Naive thymus-derived CD4-positive, alpha-beta T cell (primary cell): ENCODE measurements at regions not wholly inside any gene's neighbourhood (a gene's known extent, or its start where the extent isn't known, plus 50 kb on each side); places are given as distances from the start of the nearest gene placed in this dataset.
A peak's percentile ranks its signal among the peaks of the same experiment; 100 is the strongest.

Source experiments
- ATAC-seq: fragments of 150-1000 bp; cut with Tn5 transposase; 2 replicates; pipeline ENCODE4 v1.10.0; 2021; ENCODE audit warnings: mild to moderate bottlenecking, moderate library complexity
- CTCF ChIA-PET: fragments of 350-600 bp; sonication (Branson Sonifier 250); formaldehyde crosslinking; loops from one replicate; lab custom pipeline; 2021; ENCODE audit warnings: antibody characterized with exemption; lab: Charles Lee
- POLR2A ChIA-PET: fragments of 350-600 bp; sonication (Branson Sonifier 250); formaldehyde crosslinking; loops from one replicate; lab custom pipeline; 2021; ENCODE audit warnings: antibody characterized with exemption, inconsistent platforms; lab: Charles Lee
- DNase-seq, 9 donors: peaks; one replicate each; pipeline versions ENCODE4 v3.0.0 to v3.0.0-alpha.2; 2020 to 2022; ENCODE audit warnings: mixed read lengths in 1 of 9
- H3K27ac ChIP-seq: one replicate; pipeline ENCODE4 v1.7.0; 2013; ENCODE audit warnings: mild to moderate bottlenecking, low read depth, low read length, moderate library complexity
- H3K27me3 ChIP-seq, 2 donors: one replicate each; pipeline ENCODE4 v1.7.0; 2013; ENCODE audit warnings: low read length in 2 of 2, mild to moderate bottlenecking in 2 of 2, moderate library complexity in 2 of 2; ENCODE audit not compliant: control insufficient read depth in 2 of 2, insufficient read depth in 2 of 2
- H3K36me3 ChIP-seq, 3 experiments: 1 replicate in 2 of 3; 2 replicates in 1 of 3; pipeline ENCODE4 v1.7.0; 2013; ENCODE audit warnings: low read length in 3 of 3, mild to moderate bottlenecking in 3 of 3, moderate library complexity in 1 of 3; ENCODE audit not compliant: insufficient read depth in 3 of 3, control insufficient read depth in 2 of 3
- H3K4me1 ChIP-seq, 2 donors: one replicate each; pipeline ENCODE4 v1.7.0; 2013; ENCODE audit warnings: low read length in 2 of 2, mild to moderate bottlenecking in 2 of 2, moderate library complexity in 1 of 2; ENCODE audit not compliant: control insufficient read depth in 2 of 2, insufficient read depth in 2 of 2
- H3K4me3 ChIP-seq: 2 replicates; pipeline ENCODE4 v1.7.0; 2013; ENCODE audit warnings: mild to moderate bottlenecking, low read length
- H3K9me3 ChIP-seq, 3 experiments: 1 replicate in 2 of 3; 2 replicates in 1 of 3; pipeline ENCODE4 v1.7.0; 2013; ENCODE audit warnings: low read length in 3 of 3; ENCODE audit not compliant: control insufficient read depth in 2 of 3
- H3K27ac Mint-ChIP-seq, 9 donors: one replicate each; pipeline ENCODE4 v1.8.0; 2020 to 2022; ENCODE audit warnings: mixed read lengths in 9 of 9, mild to moderate bottlenecking in 8 of 9, moderate library complexity in 5 of 9, inconsistent platforms in 2 of 9
- H3K27me3 Mint-ChIP-seq, 5 donors: one replicate each; pipeline ENCODE4 v1.8.0; 2021 to 2022; ENCODE audit warnings: mixed read lengths in 5 of 5, mild to moderate bottlenecking in 1 of 5
- H3K36me3 Mint-ChIP-seq, 5 donors: one replicate each; pipeline ENCODE4 v1.8.0; 2020 to 2022; ENCODE audit warnings: mixed read lengths in 5 of 5, mild to moderate bottlenecking in 3 of 5, inconsistent platforms in 1 of 5
- H3K4me1 Mint-ChIP-seq, 7 donors: one replicate each; pipeline ENCODE4 v1.8.0; 2020 to 2022; ENCODE audit warnings: mixed read lengths in 7 of 7, mild to moderate bottlenecking in 3 of 7, inconsistent platforms in 1 of 7
- H3K4me3 Mint-ChIP-seq, 10 donors: one replicate each; pipeline ENCODE4 v1.8.0; 2020 to 2022; ENCODE audit warnings: mild to moderate bottlenecking in 10 of 10, mixed read lengths in 10 of 10, moderate library complexity in 6 of 10, inconsistent platforms in 2 of 10
- H3K9me3 Mint-ChIP-seq, 11 donors: one replicate each; pipeline ENCODE4 v1.8.0; 2020 to 2022; ENCODE audit warnings: mixed read lengths in 11 of 11, mild to moderate bottlenecking in 4 of 11, inconsistent platforms in 1 of 11, moderate library complexity in 1 of 11
- intact Hi-C, 2 donors: fragments of 100-400 bp; cut with micrococcal nuclease; formaldehyde crosslinking; loops; one replicate each; pipeline ENCODE4 v1.15.1; 2023

DNA sequence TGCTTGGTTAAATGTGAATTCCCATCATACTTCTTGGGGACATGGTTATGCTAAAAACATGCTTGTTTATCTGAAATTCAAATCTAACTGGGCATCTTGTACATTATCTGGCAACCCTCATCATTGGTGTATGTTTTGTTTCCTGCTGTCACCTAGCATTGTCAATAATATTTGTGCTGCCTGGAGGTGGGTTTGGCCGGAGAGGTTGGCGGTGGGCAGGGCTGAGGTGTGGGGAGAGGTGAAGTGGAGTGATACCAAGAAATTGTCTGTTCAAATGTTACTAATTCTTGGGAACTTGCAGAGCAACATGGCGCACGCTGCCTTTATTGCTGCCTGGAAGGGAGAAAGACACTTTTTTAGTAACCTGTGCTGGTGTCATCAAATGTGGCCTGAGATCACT, 280.5 kb downstream of the VRK1 start:
- H3K9me3 Mint-ChIP-seq = peaks cover 0 to 6% (median 0%) of the 10 kb centered on the region in 11 donors
- intact Hi-C loops = no loop called here
- ChIA-PET POLR2A (no interaction called here), CTCF (no interaction called here)
- Histone ChIP-seq H3K4me3 (no peak overlapping the region), H3K36me3 (no peaks in the 10 kb centered on the region), H3K27me3 (no peaks in the 10 kb centered on the region), H3K27ac (no peak overlapping the region), H3K4me1 (peaks cover 8 to 9% of the 10 kb centered on the region in 2 donors), H3K9me3 (no peaks in the 10 kb centered on the region)
- no peaks in the 10 kb centered on the region for H3K36me3 Mint-ChIP-seq
- no peak overlapping the region for H3K4me3 Mint-ChIP-seq
- ATAC-seq (peak; percentile 22), DNase-seq (no peak)
- H3K4me1 Mint-ChIP-seq = peaks cover 5 to 22% (median 12%) of the 10 kb centered on the region in 7 donors
- peaks cover 2 to 16% (median 12%) of the 10 kb centered on the region in 5 donors for H3K27me3 Mint-ChIP-seq
- H3K27ac Mint-ChIP-seq = no peak overlapping the region

- peaks cover 4 to 15% (median 8%) of the 10 kb centered on the region in 5 donors for H3K27me3 Mint-ChIP-seq
- ChIA-PET POLR2A (no interaction called here), CTCF (no interaction called here)
- intact Hi-C loops = no loop called here
- Histone ChIP-seq H3K4me1 (peaks cover 8 to 9% of the 10 kb centered on the region in 2 donors), H3K27ac (no peak overlapping the region), H3K4me3 (no peak overlapping the region), H3K9me3 (no peaks in the 10 kb centered on the region), H3K36me3 (no peaks in the 10 kb centered on the region), H3K27me3 (no peaks in the 10 kb centered on the region)
- peaks cover 0 to 19% (median 6%) of the 10 kb centered on the region in 11 donors for H3K9me3 Mint-ChIP-seq
- H3K4me3 Mint-ChIP-seq = no peak overlapping the region
- peaks cover 0 to 15% (median 11%) of the 10 kb centered on the region in 7 donors for H3K4me1 Mint-ChIP-seq
- no peak for DNase-seq
- no peak for ATAC-seq
- no peak overlapping the region for H3K27ac Mint-ChIP-seq
- H3K36me3 Mint-ChIP-seq = no peaks in the 10 kb centered on the region
Observed at GRCh38 chr14:97080991-97081390, 283.8 kb downstream of the VRK1 start.

GRCh38 chr14:97095269-97095668, 298.1 kb downstream of the VRK1 start:
- Mint-ChIP-seq H3K27ac (no peak overlapping the region), H3K9me3 (peaks cover 0 to 5% (median 0%) of the 10 kb centered on the region in 11 donors), H3K4me1 (peaks cover 0 to 5% (median 0%) of the 10 kb centered on the region in 7 donors), H3K27me3 (peaks cover 0 to 2% (median 0%) of the 10 kb centered on the region in 5 donors), H3K4me3 (no peak overlapping the region), H3K36me3 (no peaks in the 10 kb centered on the region)
- no peak for DNase-seq
- intact Hi-C loops = no loop called here
- Histone ChIP-seq H3K4me1 (no peaks in the 10 kb centered on the region), H3K27ac (no peak overlapping the region), H3K27me3 (no peaks in the 10 kb centered on the region), H3K4me3 (no peak overlapping the region), H3K9me3 (no peaks in the 10 kb centered on the region), H3K36me3 (no peaks in the 10 kb centered on the region)
- ChIA-PET CTCF (no interaction called here), POLR2A (no interaction called here)
- no peak for ATAC-seq

- DNase-seq = no peak
- no peak for ATAC-seq
- no peak overlapping the region for H3K27ac Mint-ChIP-seq
- no peak overlapping the region for H3K4me3 Mint-ChIP-seq
- no peak overlapping the region for H3K4me3 ChIP-seq
- peaks cover 0 to 2% (median 0%) of the 10 kb centered on the region in 5 donors for H3K27me3 Mint-ChIP-seq
- no peak overlapping the region for H3K27ac ChIP-seq
- H3K4me1 Mint-ChIP-seq = peaks cover 0 to 5% (median 0%) of the 10 kb centered on the region in 7 donors
- H3K4me1 ChIP-seq = no peaks in the 10 kb centered on the region
- intact Hi-C loops = no loop called here
- H3K36me3 Mint-ChIP-seq = no peaks in the 10 kb centered on the region
- H3K36me3 ChIP-seq = no peaks in the 10 kb centered on the region
- no peaks in the 10 kb centered on the region for H3K9me3 ChIP-seq
- POLR2A ChIA-PET = no interaction called here
- CTCF ChIA-PET = no interaction called here
- H3K9me3 Mint-ChIP-seq = peaks cover 0 to 5% (median 0%) of the 10 kb centered on the region in 11 donors
- no peaks in the 10 kb centered on the region for H3K27me3 ChIP-seq
Observed at GRCh38 chr14:97097296-97097695, 300.1 kb downstream of the VRK1 start.

DNA sequence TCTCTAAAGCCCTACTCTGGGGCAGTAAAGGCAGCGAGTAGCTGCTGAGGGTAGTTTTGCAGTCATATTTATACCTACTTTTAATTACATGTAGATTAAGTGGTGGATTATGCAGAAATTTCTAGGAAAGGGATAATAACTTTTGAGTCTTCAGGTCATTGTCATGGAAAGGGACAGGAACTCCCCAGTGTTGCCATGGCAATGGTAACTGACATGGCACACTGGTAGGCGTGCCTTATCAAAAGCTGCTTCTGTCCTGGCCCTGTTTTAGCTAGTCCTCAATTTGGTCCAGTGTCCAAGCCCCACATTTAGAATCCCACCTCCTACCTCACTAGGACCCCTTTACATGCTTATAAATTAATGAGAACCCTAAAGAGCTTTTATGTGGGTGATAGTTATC, 303.1 kb downstream of the VRK1 start:
- CTCF ChIA-PET = no interaction called here
- Histone ChIP-seq H3K9me3 (no peaks in the 10 kb centered on the region), H3K4me1 (no peaks in the 10 kb centered on the region), H3K27me3 (no peaks in the 10 kb centered on the region), H3K27ac (no peak overlapping the region), H3K4me3 (no peak overlapping the region), H3K36me3 (no peaks in the 10 kb centered on the region)
- ATAC-seq (no peak), DNase-seq (no peak)
- Mint-ChIP-seq H3K27ac (no peak overlapping the region), H3K9me3 (peaks cover 0 to 5% (median 0%) of the 10 kb centered on the region in 11 donors), H3K27me3 (peaks cover 0 to 8% (median 0%) of the 10 kb centered on the region in 5 donors), H3K4me1 (peaks cover 0 to 5% (median 0%) of the 10 kb centered on the region in 7 donors), H3K36me3 (no peaks in the 10 kb centered on the region), H3K4me3 (no peak overlapping the region)
- intact Hi-C loops = no loop called here
- POLR2A ChIA-PET = interaction anchor here (0.8 to 1.2 kb wide), 2 partner anchors 9 to 10 kb away, joined by 3 to 7 read pairs; no protein-coding TSS in a partner anchor

GRCh38 chr14:97101561-97101960, 304.4 kb downstream of the VRK1 start:
- Histone ChIP-seq H3K27ac (no peak overlapping the region), H3K9me3 (no peaks in the 10 kb centered on the region), H3K4me1 (peaks cover 0 to 2% of the 10 kb centered on the region in 2 donors), H3K4me3 (no peak overlapping the region), H3K27me3 (no peaks in the 10 kb centered on the region), H3K36me3 (no peaks in the 10 kb centered on the region)
- peaks cover 0 to 9% (median 0%) of the 10 kb centered on the region in 5 donors for H3K27me3 Mint-ChIP-seq
- H3K4me3 Mint-ChIP-seq = no peak overlapping the region
- H3K9me3 Mint-ChIP-seq = peaks cover 0 to 5% (median 0%) of the 10 kb centered on the region in 11 donors
- H3K36me3 Mint-ChIP-seq = no peaks in the 10 kb centered on the region
- intact Hi-C loops = no loop called here
- no peak for DNase-seq
- ATAC-seq = no peak
- H3K4me1 Mint-ChIP-seq = peaks cover 0 to 7% (median 0%) of the 10 kb centered on the region in 7 donors
- POLR2A ChIA-PET = no interaction called here
- CTCF ChIA-PET = no interaction called here
- no peak overlapping the region for H3K27ac Mint-ChIP-seq

GRCh38 chr14:97104029-97104428, 306.8 kb downstream of the VRK1 start:
- Histone ChIP-seq H3K4me1 (peaks cover 0 to 3% of the 10 kb centered on the region in 2 donors), H3K4me3 (no peak overlapping the region), H3K36me3 (no peaks in the 10 kb centered on the region), H3K27me3 (no peaks in the 10 kb centered on the region), H3K27ac (no peak overlapping the region), H3K9me3 (no peaks in the 10 kb centered on the region)
- Mint-ChIP-seq H3K4me3 (no peak overlapping the region), H3K36me3 (peaks cover 0 to 9% (median 3%) of the 10 kb centered on the region in 5 donors), H3K4me1 (peaks cover 0 to 7% (median 0%) of the 10 kb centered on the region in 7 donors), H3K27me3 (peaks cover 0 to 12% (median 0%) of the 10 kb centered on the region in 5 donors), H3K27ac (no peak overlapping the region), H3K9me3 (peaks cover 0 to 13% (median 3%) of the 10 kb centered on the region in 11 donors)
- ATAC-seq (no peak), DNase-seq (no peak)
- intact Hi-C loops = no loop called here
- ChIA-PET CTCF (no interaction called here), POLR2A (no interaction called here)
